VCaP (cell line): ENCODE measurements at regions not wholly inside any gene's neighbourhood (a gene's known extent, or its start where the extent isn't known, plus 50 kb on each side); places are given as distances from the start of the nearest gene placed in this dataset.

ENCODE experiments used
- H3K27ac ChIP-seq: fragments of 450-650 bp; 2 replicates; pipeline ENCODE4 v1.5.1; 2017
- TF ChIP-seq, protein P1 (sequence below): fragments of 450-650 bp; conservative IDR thresholded peaks from 2 replicates; pipeline ENCODE4 v1.5.1; 2017; ENCODE audit warnings: mild to moderate bottlenecking, moderate library complexity

GRCh38 chr9:27625751-27626150 lies 52.5 kb upstream of the C9orf72 start:
- no peak overlapping the region for H3K27ac ChIP-seq
- TF ChIP-seq, protein P1, sequence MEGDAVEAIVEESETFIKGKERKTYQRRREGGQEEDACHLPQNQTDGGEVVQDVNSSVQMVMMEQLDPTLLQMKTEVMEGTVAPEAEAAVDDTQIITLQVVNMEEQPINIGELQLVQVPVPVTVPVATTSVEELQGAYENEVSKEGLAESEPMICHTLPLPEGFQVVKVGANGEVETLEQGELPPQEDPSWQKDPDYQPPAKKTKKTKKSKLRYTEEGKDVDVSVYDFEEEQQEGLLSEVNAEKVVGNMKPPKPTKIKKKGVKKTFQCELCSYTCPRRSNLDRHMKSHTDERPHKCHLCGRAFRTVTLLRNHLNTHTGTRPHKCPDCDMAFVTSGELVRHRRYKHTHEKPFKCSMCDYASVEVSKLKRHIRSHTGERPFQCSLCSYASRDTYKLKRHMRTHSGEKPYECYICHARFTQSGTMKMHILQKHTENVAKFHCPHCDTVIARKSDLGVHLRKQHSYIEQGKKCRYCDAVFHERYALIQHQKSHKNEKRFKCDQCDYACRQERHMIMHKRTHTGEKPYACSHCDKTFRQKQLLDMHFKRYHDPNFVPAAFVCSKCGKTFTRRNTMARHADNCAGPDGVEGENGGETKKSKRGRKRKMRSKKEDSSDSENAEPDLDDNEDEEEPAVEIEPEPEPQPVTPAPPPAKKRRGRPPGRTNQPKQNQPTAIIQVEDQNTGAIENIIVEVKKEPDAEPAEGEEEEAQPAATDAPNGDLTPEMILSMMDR = no peak

DNA sequence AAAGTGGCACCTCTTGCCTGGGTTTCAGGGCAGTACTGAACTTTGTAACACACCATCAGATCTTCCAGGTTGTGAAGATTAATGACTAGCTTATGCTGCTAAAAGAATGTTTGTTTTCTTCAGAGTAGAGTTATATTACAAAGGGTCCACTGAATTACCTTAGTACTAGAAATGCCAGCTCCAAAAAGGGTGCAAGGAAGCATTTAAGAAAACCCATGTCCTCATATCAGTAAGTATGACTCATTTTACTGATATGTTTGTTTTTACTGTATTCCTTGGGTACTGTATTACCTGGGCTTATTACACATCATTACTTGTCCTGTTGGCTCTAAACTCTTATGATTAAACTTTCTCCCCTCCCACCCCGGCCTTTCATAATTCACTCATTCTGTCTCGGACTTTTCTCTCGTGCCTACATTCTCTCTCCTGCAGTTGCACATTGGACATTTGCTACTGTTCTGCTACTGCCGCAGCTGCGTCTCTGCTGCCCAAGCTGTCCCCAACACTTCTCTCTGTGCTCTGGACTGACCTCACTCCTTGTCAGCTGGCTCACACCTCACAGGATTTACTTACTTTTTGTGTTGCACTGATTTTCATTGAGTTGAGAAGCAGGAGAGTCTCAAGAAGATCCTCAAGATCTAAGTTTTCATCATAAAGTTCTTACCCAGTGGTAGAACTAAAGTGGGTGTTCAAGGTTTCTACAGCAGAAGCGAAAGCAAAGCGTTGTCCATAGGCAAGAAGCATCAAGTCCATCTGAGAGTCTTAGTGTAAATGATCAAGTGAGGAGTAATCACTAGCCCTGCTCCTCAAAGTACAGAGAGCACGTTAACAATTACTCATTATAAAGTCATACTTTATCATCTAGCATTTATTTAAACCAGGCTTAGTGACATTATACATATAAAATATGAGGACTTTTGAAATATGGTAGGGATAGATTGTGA lies 53.2 kb upstream of the C9orf72 start:
- TF ChIP-seq, protein P1 = no peak
- no peak overlapping the region for H3K27ac ChIP-seq

DNA sequence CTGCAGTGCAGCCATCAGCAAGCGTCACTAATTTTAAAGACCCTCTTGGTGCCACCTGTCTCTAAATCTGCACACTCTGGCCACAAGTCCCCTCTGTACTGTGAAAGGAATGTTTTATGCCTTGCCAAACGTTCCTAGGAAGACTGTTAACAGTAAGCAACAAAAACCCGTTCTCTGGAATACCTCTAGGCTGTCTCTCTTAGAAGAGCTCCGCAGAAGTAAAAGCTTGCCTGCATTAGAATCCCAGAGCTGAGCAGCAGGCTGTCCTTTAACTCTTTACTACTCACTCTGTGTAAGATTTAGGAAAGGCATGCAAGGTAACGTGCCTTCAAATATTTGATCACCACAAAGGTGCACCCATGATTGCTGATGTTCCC lies 53.9 kb upstream of the C9orf72 start:
- H3K27ac ChIP-seq = no peak overlapping the region
- TF ChIP-seq, protein P1 = no peak

DNA sequence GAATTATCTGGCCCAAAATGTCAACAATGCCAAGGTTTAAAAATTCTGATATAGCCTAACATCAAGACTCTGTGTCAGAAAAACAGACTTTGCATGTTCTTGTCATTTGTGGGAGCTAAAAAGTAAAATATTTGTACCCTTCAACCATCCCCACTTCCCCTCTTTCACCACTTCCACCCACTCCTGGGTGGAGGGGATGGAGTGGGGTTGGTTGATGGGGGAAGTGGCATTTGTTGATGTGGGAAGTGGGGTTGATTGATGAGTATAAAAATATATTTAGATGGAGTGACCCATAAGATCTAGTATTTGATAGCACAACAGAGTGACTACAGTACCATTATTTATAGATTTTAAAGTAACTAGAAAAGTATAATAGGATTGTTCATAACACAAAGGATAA lies 55.0 kb upstream of the C9orf72 start:
- no peak overlapping the region for H3K27ac ChIP-seq
- TF ChIP-seq, protein P1 = no peak

DNA sequence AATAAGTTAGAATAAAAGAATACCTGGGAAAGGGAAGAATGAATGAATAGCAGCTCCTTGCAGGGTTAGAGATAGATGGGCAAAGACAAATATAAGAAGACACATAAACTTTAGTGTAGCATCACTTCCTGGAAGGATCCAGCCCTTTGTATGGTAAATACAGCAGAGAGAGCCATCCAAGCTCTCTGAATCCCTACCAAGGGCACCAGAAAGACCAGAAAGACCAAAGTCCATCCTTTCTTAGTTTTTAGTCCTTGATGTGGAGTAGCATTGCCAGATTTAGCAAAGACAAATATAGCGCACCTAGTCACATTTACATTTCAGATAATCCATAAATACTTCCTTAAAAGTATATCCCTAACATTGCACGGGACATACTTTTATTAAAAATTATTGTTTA lies 56.1 kb upstream of the C9orf72 start:
- no peak overlapping the region for H3K27ac ChIP-seq
- TF ChIP-seq, protein P1 = no peak

DNA sequence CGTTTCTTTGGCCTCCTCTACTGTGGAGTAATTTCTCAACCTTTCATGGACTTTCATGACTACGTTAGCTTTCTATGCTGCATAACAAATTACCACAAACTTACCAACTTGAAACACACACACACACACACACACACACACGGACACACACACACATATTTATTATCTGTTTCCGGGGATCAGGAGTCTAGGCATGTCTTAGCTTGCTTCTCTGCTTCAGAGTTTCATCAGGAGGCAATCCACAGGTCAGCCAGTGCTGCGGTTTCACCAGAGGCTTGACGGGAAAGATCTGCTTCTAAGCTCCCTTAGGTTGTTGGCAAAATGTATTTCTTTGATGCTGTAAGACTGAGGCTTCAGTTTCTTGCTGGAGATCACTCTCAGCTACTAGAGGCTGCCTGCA lies 59.0 kb upstream of the C9orf72 start:
- no peak overlapping the region for H3K27ac ChIP-seq
- TF ChIP-seq, protein P1 = no peak

- TF ChIP-seq, protein P1 = no peak
- H3K27ac ChIP-seq = no peak overlapping the region
Observed at GRCh38 chr9:27633764-27634163, 60.5 kb upstream of the C9orf72 start.
